K562 (cell line): ENCODE measurements at regions not wholly inside any gene's neighbourhood (a gene's known extent, or its start where the extent isn't known, plus 50 kb on each side); places are given as distances from the start of the nearest gene placed in this dataset.

Experiments
- ARID2 ChIP-seq: fragments of 450-650 bp; IDR thresholded peaks from 2 replicates; pipeline ENCODE4 v1.6.1; 2017; ENCODE audit warnings: antibody characterized with exemption, mild to moderate bottlenecking
- BDP1 ChIP-seq: IDR thresholded peaks from 3 replicates; pipeline ENCODE4 v1.6.1; 2011; ENCODE audit not compliant: insufficient read length, insufficient read depth
- CBX3 ChIP-seq, 2 experiments: IDR thresholded peaks; 1 replicate in 1 of 2; 2 replicates in 1 of 2; pipeline ENCODE4 v1.6.1; 2012; ENCODE audit warnings: inconsistent platforms in 2 of 2, low read length in 2 of 2, borderline replicate concordance in 1 of 2, control low read depth in 1 of 2
- CXXC5 ChIP-seq: fragments of 250-450 bp; sonication (Bioruptor Pico); IDR thresholded peaks from 2 replicates; pipeline ENCODE4 v1.8.0; 2022; ENCODE audit warnings: inconsistent platforms, mild to moderate bottlenecking, moderate library complexity
- KLF16 ChIP-seq: IDR thresholded peaks from 2 replicates; pipeline ENCODE4 v1.6.1; 2016; ENCODE audit warnings: antibody characterized with exemption
- RFX1 ChIP-seq: fragments of 450-650 bp; IDR thresholded peaks from 2 replicates; pipeline ENCODE4 v1.6.1; 2016; ENCODE audit warnings: mild to moderate bottlenecking, moderate library complexity
- TAF9B ChIP-seq: fragments of 450-650 bp; IDR thresholded peaks from 2 replicates; pipeline ENCODE4 v1.6.1; 2018; ENCODE audit warnings: mild to moderate bottlenecking; ENCODE audit not compliant: partially characterized antibody
- TFAM ChIP-seq: fragments of 250-450 bp; sonication (Bioruptor Pico); conservative IDR thresholded peaks from 2 replicates; pipeline ENCODE4 v1.5.0; 2021; ENCODE audit warnings: mild to moderate bottlenecking, moderate library complexity
- ZNF324 ChIP-seq: fragments of 250-450 bp; sonication (Bioruptor Pico); IDR thresholded peaks from 2 replicates; pipeline ENCODE4 v1.4.0; 2020; ENCODE audit warnings: mild to moderate bottlenecking
- ZNF561 ChIP-seq: fragments of 450-650 bp; formaldehyde crosslinking; conservative IDR thresholded peaks from 2 replicates; pipeline ENCODE4 v1.4.0; 2020; ENCODE audit warnings: mild to moderate bottlenecking, moderate library complexity
- ZNF583 ChIP-seq: fragments of 250-450 bp; sonication (Bioruptor Pico); IDR thresholded peaks from 2 replicates; pipeline ENCODE4 v1.4.0; 2020
- TF ChIP-seq, protein P1 (sequence below), 2 experiments: fragments of 150-350 bp in 1 of 2; IDR thresholded peaks; 2 replicates each; pipeline ENCODE4 v1.6.1; 2012 to 2016; ENCODE audit warnings: low read depth in 2 of 2, low read length in 2 of 2, mild to moderate bottlenecking in 1 of 2, moderate library complexity in 1 of 2
- TF ChIP-seq, protein P2 (sequence below): fragments of 450-650 bp; IDR thresholded peaks from 2 replicates; pipeline ENCODE4 v1.6.1; 2016; ENCODE audit warnings: mild to moderate bottlenecking, moderate library complexity
- TF ChIP-seq, protein P3 (sequence below): fragments of 450-650 bp; IDR thresholded peaks from 2 replicates; pipeline ENCODE4 v1.6.1; 2017; ENCODE audit warnings: mild to moderate bottlenecking, moderate library complexity

DNA sequence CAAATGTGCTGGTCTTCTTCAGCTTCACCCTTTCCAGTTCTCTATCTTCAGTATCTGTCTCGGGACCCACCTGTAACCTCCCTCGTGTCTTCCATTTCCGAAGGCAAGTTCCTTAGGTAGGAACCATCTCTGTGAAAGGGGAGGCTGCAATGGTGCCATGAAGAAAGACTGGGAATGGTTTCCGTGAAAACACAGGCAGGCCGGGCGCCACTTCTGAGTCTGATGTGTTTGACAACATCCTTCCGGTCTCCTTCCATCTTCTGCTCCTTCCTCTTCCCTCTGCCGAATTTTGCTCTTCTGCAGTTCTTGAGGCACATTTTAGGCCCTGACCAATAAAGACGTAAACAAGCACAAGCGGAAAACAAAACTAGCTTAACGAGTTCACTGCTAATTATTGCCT is 328.0 kb downstream of the THBS2 start (continued):
- TF ChIP-seq, protein P1, sequence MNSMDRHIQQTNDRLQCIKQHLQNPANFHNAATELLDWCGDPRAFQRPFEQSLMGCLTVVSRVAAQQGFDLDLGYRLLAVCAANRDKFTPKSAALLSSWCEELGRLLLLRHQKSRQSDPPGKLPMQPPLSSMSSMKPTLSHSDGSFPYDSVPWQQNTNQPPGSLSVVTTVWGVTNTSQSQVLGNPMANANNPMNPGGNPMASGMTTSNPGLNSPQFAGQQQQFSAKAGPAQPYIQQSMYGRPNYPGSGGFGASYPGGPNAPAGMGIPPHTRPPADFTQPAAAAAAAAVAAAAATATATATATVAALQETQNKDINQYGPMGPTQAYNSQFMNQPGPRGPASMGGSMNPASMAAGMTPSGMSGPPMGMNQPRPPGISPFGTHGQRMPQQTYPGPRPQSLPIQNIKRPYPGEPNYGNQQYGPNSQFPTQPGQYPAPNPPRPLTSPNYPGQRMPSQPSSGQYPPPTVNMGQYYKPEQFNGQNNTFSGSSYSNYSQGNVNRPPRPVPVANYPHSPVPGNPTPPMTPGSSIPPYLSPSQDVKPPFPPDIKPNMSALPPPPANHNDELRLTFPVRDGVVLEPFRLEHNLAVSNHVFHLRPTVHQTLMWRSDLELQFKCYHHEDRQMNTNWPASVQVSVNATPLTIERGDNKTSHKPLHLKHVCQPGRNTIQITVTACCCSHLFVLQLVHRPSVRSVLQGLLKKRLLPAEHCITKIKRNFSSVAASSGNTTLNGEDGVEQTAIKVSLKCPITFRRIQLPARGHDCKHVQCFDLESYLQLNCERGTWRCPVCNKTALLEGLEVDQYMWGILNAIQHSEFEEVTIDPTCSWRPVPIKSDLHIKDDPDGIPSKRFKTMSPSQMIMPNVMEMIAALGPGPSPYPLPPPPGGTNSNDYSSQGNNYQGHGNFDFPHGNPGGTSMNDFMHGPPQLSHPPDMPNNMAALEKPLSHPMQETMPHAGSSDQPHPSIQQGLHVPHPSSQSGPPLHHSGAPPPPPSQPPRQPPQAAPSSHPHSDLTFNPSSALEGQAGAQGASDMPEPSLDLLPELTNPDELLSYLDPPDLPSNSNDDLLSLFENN (IDR thresholded peaks at IDR 0.05; ENCODE audit: low read depth in 2 of 2, low read length in 2 of 2) = no peak
- no peak for TF ChIP-seq ZNF583
- no peak for TF ChIP-seq KLF16
- TF ChIP-seq, protein P2, sequence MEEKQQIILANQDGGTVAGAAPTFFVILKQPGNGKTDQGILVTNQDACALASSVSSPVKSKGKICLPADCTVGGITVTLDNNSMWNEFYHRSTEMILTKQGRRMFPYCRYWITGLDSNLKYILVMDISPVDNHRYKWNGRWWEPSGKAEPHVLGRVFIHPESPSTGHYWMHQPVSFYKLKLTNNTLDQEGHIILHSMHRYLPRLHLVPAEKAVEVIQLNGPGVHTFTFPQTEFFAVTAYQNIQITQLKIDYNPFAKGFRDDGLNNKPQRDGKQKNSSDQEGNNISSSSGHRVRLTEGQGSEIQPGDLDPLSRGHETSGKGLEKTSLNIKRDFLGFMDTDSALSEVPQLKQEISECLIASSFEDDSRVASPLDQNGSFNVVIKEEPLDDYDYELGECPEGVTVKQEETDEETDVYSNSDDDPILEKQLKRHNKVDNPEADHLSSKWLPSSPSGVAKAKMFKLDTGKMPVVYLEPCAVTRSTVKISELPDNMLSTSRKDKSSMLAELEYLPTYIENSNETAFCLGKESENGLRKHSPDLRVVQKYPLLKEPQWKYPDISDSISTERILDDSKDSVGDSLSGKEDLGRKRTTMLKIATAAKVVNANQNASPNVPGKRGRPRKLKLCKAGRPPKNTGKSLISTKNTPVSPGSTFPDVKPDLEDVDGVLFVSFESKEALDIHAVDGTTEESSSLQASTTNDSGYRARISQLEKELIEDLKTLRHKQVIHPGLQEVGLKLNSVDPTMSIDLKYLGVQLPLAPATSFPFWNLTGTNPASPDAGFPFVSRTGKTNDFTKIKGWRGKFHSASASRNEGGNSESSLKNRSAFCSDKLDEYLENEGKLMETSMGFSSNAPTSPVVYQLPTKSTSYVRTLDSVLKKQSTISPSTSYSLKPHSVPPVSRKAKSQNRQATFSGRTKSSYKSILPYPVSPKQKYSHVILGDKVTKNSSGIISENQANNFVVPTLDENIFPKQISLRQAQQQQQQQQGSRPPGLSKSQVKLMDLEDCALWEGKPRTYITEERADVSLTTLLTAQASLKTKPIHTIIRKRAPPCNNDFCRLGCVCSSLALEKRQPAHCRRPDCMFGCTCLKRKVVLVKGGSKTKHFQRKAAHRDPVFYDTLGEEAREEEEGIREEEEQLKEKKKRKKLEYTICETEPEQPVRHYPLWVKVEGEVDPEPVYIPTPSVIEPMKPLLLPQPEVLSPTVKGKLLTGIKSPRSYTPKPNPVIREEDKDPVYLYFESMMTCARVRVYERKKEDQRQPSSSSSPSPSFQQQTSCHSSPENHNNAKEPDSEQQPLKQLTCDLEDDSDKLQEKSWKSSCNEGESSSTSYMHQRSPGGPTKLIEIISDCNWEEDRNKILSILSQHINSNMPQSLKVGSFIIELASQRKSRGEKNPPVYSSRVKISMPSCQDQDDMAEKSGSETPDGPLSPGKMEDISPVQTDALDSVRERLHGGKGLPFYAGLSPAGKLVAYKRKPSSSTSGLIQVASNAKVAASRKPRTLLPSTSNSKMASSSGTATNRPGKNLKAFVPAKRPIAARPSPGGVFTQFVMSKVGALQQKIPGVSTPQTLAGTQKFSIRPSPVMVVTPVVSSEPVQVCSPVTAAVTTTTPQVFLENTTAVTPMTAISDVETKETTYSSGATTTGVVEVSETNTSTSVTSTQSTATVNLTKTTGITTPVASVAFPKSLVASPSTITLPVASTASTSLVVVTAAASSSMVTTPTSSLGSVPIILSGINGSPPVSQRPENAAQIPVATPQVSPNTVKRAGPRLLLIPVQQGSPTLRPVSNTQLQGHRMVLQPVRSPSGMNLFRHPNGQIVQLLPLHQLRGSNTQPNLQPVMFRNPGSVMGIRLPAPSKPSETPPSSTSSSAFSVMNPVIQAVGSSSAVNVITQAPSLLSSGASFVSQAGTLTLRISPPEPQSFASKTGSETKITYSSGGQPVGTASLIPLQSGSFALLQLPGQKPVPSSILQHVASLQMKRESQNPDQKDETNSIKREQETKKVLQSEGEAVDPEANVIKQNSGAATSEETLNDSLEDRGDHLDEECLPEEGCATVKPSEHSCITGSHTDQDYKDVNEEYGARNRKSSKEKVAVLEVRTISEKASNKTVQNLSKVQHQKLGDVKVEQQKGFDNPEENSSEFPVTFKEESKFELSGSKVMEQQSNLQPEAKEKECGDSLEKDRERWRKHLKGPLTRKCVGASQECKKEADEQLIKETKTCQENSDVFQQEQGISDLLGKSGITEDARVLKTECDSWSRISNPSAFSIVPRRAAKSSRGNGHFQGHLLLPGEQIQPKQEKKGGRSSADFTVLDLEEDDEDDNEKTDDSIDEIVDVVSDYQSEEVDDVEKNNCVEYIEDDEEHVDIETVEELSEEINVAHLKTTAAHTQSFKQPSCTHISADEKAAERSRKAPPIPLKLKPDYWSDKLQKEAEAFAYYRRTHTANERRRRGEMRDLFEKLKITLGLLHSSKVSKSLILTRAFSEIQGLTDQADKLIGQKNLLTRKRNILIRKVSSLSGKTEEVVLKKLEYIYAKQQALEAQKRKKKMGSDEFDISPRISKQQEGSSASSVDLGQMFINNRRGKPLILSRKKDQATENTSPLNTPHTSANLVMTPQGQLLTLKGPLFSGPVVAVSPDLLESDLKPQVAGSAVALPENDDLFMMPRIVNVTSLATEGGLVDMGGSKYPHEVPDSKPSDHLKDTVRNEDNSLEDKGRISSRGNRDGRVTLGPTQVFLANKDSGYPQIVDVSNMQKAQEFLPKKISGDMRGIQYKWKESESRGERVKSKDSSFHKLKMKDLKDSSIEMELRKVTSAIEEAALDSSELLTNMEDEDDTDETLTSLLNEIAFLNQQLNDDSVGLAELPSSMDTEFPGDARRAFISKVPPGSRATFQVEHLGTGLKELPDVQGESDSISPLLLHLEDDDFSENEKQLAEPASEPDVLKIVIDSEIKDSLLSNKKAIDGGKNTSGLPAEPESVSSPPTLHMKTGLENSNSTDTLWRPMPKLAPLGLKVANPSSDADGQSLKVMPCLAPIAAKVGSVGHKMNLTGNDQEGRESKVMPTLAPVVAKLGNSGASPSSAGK = no peak
- TF ChIP-seq ZNF561 (CRISPR knock-in tag) = no peak
- TF ChIP-seq ZNF324 (CRISPR knock-in tag) = no peak
- no peak for TF ChIP-seq ARID2
- TF ChIP-seq, protein P3, sequence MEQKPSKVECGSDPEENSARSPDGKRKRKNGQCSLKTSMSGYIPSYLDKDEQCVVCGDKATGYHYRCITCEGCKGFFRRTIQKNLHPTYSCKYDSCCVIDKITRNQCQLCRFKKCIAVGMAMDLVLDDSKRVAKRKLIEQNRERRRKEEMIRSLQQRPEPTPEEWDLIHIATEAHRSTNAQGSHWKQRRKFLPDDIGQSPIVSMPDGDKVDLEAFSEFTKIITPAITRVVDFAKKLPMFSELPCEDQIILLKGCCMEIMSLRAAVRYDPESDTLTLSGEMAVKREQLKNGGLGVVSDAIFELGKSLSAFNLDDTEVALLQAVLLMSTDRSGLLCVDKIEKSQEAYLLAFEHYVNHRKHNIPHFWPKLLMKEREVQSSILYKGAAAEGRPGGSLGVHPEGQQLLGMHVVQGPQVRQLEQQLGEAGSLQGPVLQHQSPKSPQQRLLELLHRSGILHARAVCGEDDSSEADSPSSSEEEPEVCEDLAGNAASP = no peak
- no peak for TF ChIP-seq TAF9B
- TF ChIP-seq CBX3 (IDR thresholded peaks at IDR 0.05; ENCODE audit: borderline replicate concordance in 1 of 2, low read length in 2 of 2) = no peak
- no peak for TF ChIP-seq CXXC5
- TF ChIP-seq BDP1 = no peak
- no peak for TF ChIP-seq RFX1
- TF ChIP-seq TFAM (CRISPR knock-in tag) = no peak
